Embryonic facial prominence (tissue), 1 donor: ENCODE measurements at regions not wholly inside any gene's neighbourhood (a gene's known extent, or its start where the extent isn't known, plus 50 kb on each side); places are given as distances from the start of the nearest gene placed in this dataset.
"Not testable (repeated sequence)": the region's sequence is repeated elsewhere in the genome, so short reads cannot be mapped to it uniquely, and the experiment has no call there.

Source experiments
- DNase-seq: peaks from one replicate; pipeline ENCODE4 v3.0.0-alpha.2; 2016; ENCODE audit errors: extremely low spot score

- no peak for DNase-seq
Measured at GRCh38 chr18:46179306-46179705, 75.1 kb downstream of the HAUS1 start.

- DNase-seq: no peak
Measured at GRCh38 chr18:46182633-46183358, 78.6 kb downstream of the HAUS1 start.

GRCh38 chr18:46184296-46184695 lies 80.1 kb downstream of the HAUS1 start:
- DNase-seq: not testable (repeated sequence)

- DNase-seq: no peak
Measured at GRCh38 chr18:46184727-46185126, 80.5 kb downstream of the HAUS1 start.

GRCh38 chr18:46190667-46191066 lies 86.5 kb downstream of the HAUS1 start:
- no peak for DNase-seq

- DNase-seq: no peak
Measured at GRCh38 chr18:46196627-46197243, 92.5 kb downstream of the HAUS1 start.

GRCh38 chr18:46199515-46200147 lies 95.4 kb downstream of the HAUS1 start:
- no peak for DNase-seq

- DNase-seq: not testable (repeated sequence)
Measured at GRCh38 chr18:46200178-46201055, 96.2 kb downstream of the HAUS1 start.

- DNase-seq: no peak
Measured at GRCh38 chr18:46204143-46204542, 100.0 kb downstream of the HAUS1 start.

- no peak for DNase-seq
Measured at GRCh38 chr18:46207985-46208384, 103.8 kb downstream of the HAUS1 start.

- DNase-seq: no peak
Measured at GRCh38 chr18:46209161-46209560, 105.0 kb downstream of the HAUS1 start.

GRCh38 chr18:46211816-46212215 lies 107.6 kb downstream of the HAUS1 start:
- DNase-seq: no peak

- no peak for DNase-seq
Measured at GRCh38 chr18:46212398-46212797, 108.2 kb downstream of the HAUS1 start.

GRCh38 chr18:46213295-46213694 lies 109.1 kb downstream of the HAUS1 start:
- no peak for DNase-seq

- DNase-seq: no peak
Measured at GRCh38 chr18:46214435-46214834, 110.2 kb downstream of the HAUS1 start.

GRCh38 chr18:46215902-46216723 lies 111.9 kb downstream of the HAUS1 start:
- DNase-seq: no peak

GRCh38 chr18:46220116-46220515 lies 115.9 kb downstream of the HAUS1 start:
- DNase-seq: no peak

- no peak for DNase-seq
Measured at GRCh38 chr18:46222093-46222492, 117.9 kb downstream of the HAUS1 start.

- DNase-seq: no peak
Measured at GRCh38 chr18:46222710-46223360, 118.7 kb downstream of the HAUS1 start.

- DNase-seq: no peak
Measured at GRCh38 chr18:46224181-46224775, 120.1 kb downstream of the HAUS1 start.
